ENCODE measurements at regions not wholly inside any gene's neighbourhood (a gene's known extent, or its start where the extent isn't known, plus 50 kb on each side); places are given as distances from the start of the nearest gene placed in this dataset.

GRCh38 chr20:43859994-43860393, 54.7 kb upstream of the TOX2 start:
- Mint-ChIP-seq H3K9me3 (no peaks in the 10 kb centered on the region), H3K4me3 (no peak overlapping the region), H3K27me3 (ENCODE audit: insufficient read depth, low read depth) (peaks cover 7% of the 10 kb centered on the region), H3K4me1 (no peaks in the 10 kb centered on the region), H3K27ac (no peak overlapping the region), H3K36me3 (no peaks in the 10 kb centered on the region)
- Histone ChIP-seq H3K27ac (no peak overlapping the region), H3K4me2 (no peak overlapping the region), H3K9ac (no peak overlapping the region), H3F3A (ENCODE audit: low read depth) (no peaks in the 10 kb centered on the region), H3K4me1 (no peaks in the 10 kb centered on the region), H3K36me3 (no peaks in the 10 kb centered on the region), H3K4me3 (no peak overlapping the region), H2AFZ (replicated peaks) (no peak overlapping the region), H3K79me2 (ENCODE audit: low read depth) (no peaks in the 10 kb centered on the region), H3K27me3 (no peaks in the 10 kb centered on the region), H3K9me3 (ENCODE audit: low read depth) (no peaks in the 10 kb centered on the region), H4K20me1 (ENCODE audit: low read depth) (no peaks in the 10 kb centered on the region)
- no peak for TF ChIP-seq EZH2 (IDR thresholded peaks at IDR 0.05)
- TF ChIP-seq CTCF (IDR thresholded peaks at IDR 0.05) = no peak
- TF ChIP-seq EZH2phosphoT487 (IDR thresholded peaks at IDR 0.05) = no peak
- no peak for DNase-seq (ENCODE audit: low spot score)

GRCh38 chr20:43857932-43858331, 56.7 kb upstream of the TOX2 start:
- H3K27ac Mint-ChIP-seq = no peak overlapping the region
- no peaks in the 10 kb centered on the region for H3K9me3 Mint-ChIP-seq
- Histone ChIP-seq H2AFZ (replicated peaks) (no peak overlapping the region), H3F3A (ENCODE audit: low read depth) (no peaks in the 10 kb centered on the region), H3K79me2 (ENCODE audit: low read depth) (no peaks in the 10 kb centered on the region), H3K27ac (no peak overlapping the region), H4K20me1 (ENCODE audit: low read depth) (no peaks in the 10 kb centered on the region), H3K36me3 (no peaks in the 10 kb centered on the region), H3K9me3 (ENCODE audit: low read depth) (no peaks in the 10 kb centered on the region), H3K9ac (no peak overlapping the region), H3K4me1 (no peaks in the 10 kb centered on the region), H3K27me3 (no peaks in the 10 kb centered on the region), H3K4me3 (no peak overlapping the region), H3K4me2 (no peak overlapping the region)
- TF ChIP-seq EZH2phosphoT487 (IDR thresholded peaks at IDR 0.05) = no peak
- TF ChIP-seq CTCF (IDR thresholded peaks at IDR 0.05) = no peak
- no peak for TF ChIP-seq EZH2 (IDR thresholded peaks at IDR 0.05)
- no peaks in the 10 kb centered on the region for H3K36me3 Mint-ChIP-seq
- peaks cover 7% of the 10 kb centered on the region for H3K27me3 Mint-ChIP-seq (ENCODE audit: insufficient read depth, low read depth)
- no peak for DNase-seq (ENCODE audit: low spot score)
- H3K4me1 Mint-ChIP-seq = no peaks in the 10 kb centered on the region
- no peak overlapping the region for H3K4me3 Mint-ChIP-seq

GRCh38 chr20:43857127-43857526, 57.5 kb upstream of the TOX2 start:
- Histone ChIP-seq H3K27ac (no peak overlapping the region), H3K4me2 (no peak overlapping the region), H3F3A (ENCODE audit: low read depth) (no peaks in the 10 kb centered on the region), H3K4me3 (no peak overlapping the region), H2AFZ (replicated peaks) (no peak overlapping the region), H3K9me3 (ENCODE audit: low read depth) (no peaks in the 10 kb centered on the region), H3K79me2 (ENCODE audit: low read depth) (no peaks in the 10 kb centered on the region), H3K9ac (no peak overlapping the region), H4K20me1 (ENCODE audit: low read depth) (no peaks in the 10 kb centered on the region), H3K36me3 (no peaks in the 10 kb centered on the region), H3K4me1 (no peaks in the 10 kb centered on the region), H3K27me3 (no peaks in the 10 kb centered on the region)
- no peak for TF ChIP-seq EZH2 (IDR thresholded peaks at IDR 0.05)
- TF ChIP-seq EZH2phosphoT487 (IDR thresholded peaks at IDR 0.05) = no peak
- no peak for TF ChIP-seq CTCF (IDR thresholded peaks at IDR 0.05)
- Mint-ChIP-seq H3K4me1 (no peaks in the 10 kb centered on the region), H3K27me3 (ENCODE audit: insufficient read depth, low read depth) (peaks cover 4% of the 10 kb centered on the region), H3K9me3 (no peaks in the 10 kb centered on the region), H3K4me3 (no peak overlapping the region), H3K36me3 (no peaks in the 10 kb centered on the region), H3K27ac (no peak overlapping the region)
- DNase-seq (ENCODE audit: low spot score) = no peak

- no peaks in the 10 kb centered on the region for H3K36me3 Mint-ChIP-seq
- peaks cover 4% of the 10 kb centered on the region for H3K27me3 Mint-ChIP-seq (ENCODE audit: insufficient read depth, low read depth)
- H3K4me1 ChIP-seq = no peaks in the 10 kb centered on the region
- H3K9me3 Mint-ChIP-seq = no peaks in the 10 kb centered on the region
- TF ChIP-seq CTCF (IDR thresholded peaks at IDR 0.05) (no peak), EZH2phosphoT487 (IDR thresholded peaks at IDR 0.05) (no peak), EZH2 (IDR thresholded peaks at IDR 0.05) (no peak)
- no peaks in the 10 kb centered on the region for H3K27me3 ChIP-seq
- no peak overlapping the region for H3K27ac Mint-ChIP-seq
- DNase-seq (ENCODE audit: low spot score) = no peak
- no peak overlapping the region for H3K9ac ChIP-seq
- no peak overlapping the region for H3K4me3 Mint-ChIP-seq
- H3K27ac ChIP-seq = no peak overlapping the region
- no peaks in the 10 kb centered on the region for H4K20me1 ChIP-seq (ENCODE audit: low read depth)
- no peak overlapping the region for H3K4me3 ChIP-seq
- no peaks in the 10 kb centered on the region for H3F3A ChIP-seq (ENCODE audit: low read depth)
- no peaks in the 10 kb centered on the region for H3K36me3 ChIP-seq
- no peak overlapping the region for H2AFZ ChIP-seq (replicated peaks)
- H3K4me1 Mint-ChIP-seq = no peaks in the 10 kb centered on the region
- H3K4me2 ChIP-seq = no peak overlapping the region
- H3K79me2 ChIP-seq (ENCODE audit: low read depth) = no peaks in the 10 kb centered on the region
- no peaks in the 10 kb centered on the region for H3K9me3 ChIP-seq (ENCODE audit: low read depth)
These were observed 58.8 kb upstream of the TOX2 start for GRCh38 chr20:43855803-43856202.

All from neural progenitor cell (in vitro differentiated cells).